NB4 (cell line): ENCODE measurements at regions not wholly inside any gene's neighbourhood (a gene's known extent, or its start where the extent isn't known, plus 50 kb on each side); places are given as distances from the start of the nearest gene placed in this dataset.
"Not testable (repeated sequence)": the region's sequence is repeated elsewhere in the genome, so short reads cannot be mapped to it uniquely, and the experiment has no call there.

Experiments
- DNase-seq: peaks from one replicate; pipeline ENCODE4 v3.0.0; 2010; ENCODE audit warnings: low read depth
- H3K4me3 ChIP-seq: one replicate; pipeline ENCODE4 v1.5.1; 2011; ENCODE audit warnings: mild to moderate bottlenecking, low read depth, low read length, moderate library complexity
- CTCF ChIP-seq: IDR thresholded peaks from one replicate; pipeline ENCODE4 v1.5.1; 2012; ENCODE audit warnings: low read depth, low read length
- MYC ChIP-seq: IDR thresholded peaks from 2 replicates; pipeline ENCODE4 v1.6.1; 2011; ENCODE audit warnings: low read depth, low read length
- POLR2A ChIP-seq: IDR thresholded peaks from 2 replicates; pipeline ENCODE4 v1.6.1; 2011; ENCODE audit warnings: mild to moderate bottlenecking; ENCODE audit not compliant: insufficient read length; ENCODE audit errors: extremely low read depth
- TF ChIP-seq, protein P1 (sequence below): IDR thresholded peaks from 2 replicates; pipeline ENCODE4 v1.6.1; 2011; ENCODE audit warnings: low read depth, low read length

- no peak for DNase-seq
- H3K4me3 ChIP-seq, result no peak overlapping the region
- TF ChIP-seq, protein P1, sequence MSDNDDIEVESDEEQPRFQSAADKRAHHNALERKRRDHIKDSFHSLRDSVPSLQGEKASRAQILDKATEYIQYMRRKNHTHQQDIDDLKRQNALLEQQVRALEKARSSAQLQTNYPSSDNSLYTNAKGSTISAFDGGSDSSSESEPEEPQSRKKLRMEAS, result no peak
- TF ChIP-seq MYC, result no peak
- TF ChIP-seq CTCF, result no peak
- TF ChIP-seq POLR2A, result no peak
These were observed 291.3 kb downstream of the SEMA3D start for GRCh38 chr7:84895563-84895962.

DNA sequence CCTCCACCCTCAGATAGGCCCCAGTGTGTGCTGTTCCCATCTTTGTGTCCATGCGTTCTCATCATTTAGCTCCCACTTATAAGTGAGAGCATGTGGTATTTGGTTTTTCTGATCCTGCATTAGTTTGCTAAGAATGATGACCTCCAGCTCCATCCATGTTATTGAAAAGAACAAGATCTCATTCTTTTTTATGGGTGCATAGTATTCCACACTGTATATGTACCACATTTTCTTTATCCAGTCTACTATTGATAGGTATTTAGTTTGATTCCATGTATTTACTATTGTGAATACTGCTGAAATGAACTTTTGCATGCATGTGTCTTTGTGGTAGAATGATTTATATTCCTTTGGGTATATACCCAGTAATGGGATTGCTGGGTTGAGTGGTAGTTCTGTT lies 303.3 kb downstream of the SEMA3D start:
- DNase-seq, H3K4me3 ChIP-seq: not testable (repeated sequence)

DNA sequence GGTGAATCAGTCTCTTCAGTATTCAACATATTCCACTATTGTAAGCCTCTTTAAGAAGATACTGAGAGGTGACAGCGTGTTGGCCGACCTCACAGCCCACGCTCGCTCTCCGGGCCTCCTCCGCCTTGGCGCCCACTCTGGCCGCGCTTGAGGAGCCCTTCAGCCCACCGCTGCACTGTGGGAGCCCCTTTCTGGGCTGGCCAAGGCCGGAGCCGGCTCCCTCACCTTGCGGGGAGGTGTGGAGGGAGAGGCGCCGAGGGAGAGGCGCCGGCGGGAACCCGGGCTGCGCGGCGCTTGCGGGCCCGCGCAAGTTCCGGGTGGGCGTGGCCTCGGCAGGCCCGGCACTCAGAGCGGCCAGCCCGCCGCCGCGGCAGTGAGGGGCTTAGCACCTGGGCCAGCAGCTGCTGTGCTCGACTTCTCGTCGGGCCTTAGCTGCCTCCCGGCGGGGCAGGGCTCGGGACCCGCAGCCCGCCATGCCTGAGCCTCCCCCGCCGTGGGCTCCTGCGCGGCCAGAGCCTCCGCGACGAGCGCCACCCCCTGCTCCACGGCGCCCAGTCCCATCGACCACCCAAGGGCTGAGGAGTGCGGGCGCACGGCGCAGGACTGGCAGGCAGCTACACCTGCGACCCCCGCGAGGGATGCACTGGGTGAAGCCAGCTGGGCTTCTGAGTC lies 306.4 kb downstream of the SEMA3D start:
- DNase-seq, H3K4me3 ChIP-seq: not testable (repeated sequence)

DNA sequence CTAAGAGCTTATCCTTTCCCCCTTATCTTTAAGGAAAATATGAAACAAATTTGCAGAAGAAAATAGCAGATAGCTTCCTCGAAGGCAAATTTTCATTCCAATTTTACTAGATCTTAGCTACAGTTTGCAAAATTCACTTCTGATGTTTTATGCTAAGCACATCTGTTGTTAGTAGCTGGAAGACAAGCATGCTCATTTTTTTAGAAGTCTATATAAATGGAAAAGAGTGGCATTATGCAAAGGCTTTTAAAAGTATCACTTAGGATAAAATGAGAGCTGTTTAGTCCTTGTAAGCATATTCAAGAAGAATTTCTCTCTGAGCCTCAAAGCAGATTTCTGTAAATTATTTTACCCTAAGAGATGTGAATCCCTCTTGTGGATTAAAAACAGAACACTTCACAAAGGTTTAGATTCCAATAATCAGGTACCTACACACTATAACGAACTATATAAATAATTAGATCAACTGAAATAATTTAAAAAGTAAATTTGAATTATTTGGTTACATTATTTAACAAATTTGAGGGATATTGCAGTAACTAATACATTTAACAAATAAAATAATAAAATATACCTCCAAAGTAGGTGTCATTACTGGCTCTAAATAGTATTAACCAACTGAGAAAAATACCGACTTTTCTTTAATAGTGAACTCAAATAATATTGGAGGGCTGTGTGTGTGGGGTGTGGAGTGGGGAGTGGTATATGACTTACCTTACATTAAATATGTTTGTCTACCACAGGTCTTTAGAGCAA lies 307.1 kb downstream of the SEMA3D start:
- TF ChIP-seq POLR2A, result no peak
- TF ChIP-seq MYC, result no peak
- TF ChIP-seq, protein P1, result no peak
- TF ChIP-seq CTCF, result no peak
- no peak overlapping the region for H3K4me3 ChIP-seq
- no peak for DNase-seq

DNA sequence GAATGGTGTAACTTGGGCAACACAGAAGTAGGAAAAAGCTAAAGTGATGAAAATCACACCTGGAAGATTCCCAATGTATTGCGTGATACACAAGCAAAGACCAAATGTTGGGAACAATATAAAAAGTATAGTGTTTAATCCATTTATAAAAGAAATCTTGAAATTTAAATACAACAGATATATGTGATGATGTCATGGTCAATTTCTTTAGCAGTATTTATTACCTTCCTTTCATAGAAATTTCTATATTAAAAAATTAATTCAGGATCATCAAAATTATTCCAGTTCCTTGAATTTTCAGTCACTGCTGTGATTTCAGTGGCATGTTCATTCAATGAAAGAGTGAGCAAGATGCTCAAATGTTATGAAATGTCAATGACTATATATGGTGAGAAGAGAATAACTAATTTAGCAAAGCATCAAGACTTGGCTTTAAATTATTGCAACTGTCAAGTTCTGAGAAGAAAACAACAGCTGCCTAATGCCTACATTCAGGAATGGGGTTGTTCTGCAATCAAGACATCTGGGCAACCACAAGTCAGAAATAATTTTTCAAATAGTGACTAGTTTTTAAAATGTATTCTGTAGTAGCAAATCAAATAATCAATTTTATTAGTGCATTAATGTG lies 308.8 kb downstream of the SEMA3D start:
- TF ChIP-seq POLR2A (no peak), CTCF (no peak), MYC (no peak)
- TF ChIP-seq, protein P1, result no peak
- no peak overlapping the region for H3K4me3 ChIP-seq
- no peak for DNase-seq

DNA sequence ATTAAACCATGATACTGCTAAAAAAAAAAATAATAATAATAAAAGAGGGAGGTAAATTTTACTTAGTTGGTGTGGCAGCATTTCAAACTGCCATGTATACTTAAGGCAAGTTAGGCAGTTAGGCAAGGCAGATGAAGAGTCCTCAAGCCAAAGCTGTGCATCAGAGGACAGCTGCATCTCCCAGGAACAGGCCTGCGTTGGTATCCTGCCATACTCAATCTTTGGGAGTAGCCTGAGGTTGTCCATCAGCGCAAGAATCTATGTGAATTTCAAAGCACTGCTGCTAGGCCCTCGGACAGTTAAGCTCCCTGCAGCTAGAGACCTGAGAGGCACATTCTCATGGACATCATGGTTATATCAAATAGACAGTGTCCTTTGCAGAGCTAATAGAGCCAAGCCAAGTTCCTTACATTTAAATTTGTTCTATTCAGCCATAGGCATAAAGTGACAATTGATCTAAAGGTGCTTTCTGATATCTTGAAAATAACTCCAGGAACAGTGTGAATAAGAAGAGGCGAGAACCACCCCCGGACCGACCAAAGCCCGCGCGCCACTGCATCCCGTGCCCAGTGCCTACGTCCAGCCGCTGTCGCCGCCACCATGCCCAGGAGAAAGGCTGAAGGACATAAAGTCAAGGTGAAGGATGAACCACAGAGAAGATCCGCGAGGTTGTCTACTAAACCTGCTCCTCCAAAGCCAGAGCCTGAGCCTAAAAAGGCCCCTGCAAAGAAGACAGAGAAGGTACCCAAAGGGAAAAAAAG lies 310.6 kb downstream of the SEMA3D start:
- H3K4me3 ChIP-seq, result no peak overlapping the region
- TF ChIP-seq MYC (no peak), CTCF (no peak), POLR2A (no peak)
- TF ChIP-seq, protein P1, result no peak
- DNase-seq, result no peak
